HG03175 (cell line): ENCODE measurements at regions not wholly inside any gene's neighbourhood (a gene's known extent, or its start where the extent isn't known, plus 50 kb on each side); places are given as distances from the start of the nearest gene placed in this dataset.

Experiments
- ATAC-seq: cut with Tn5 transposase; IDR thresholded peaks from one replicate; pipeline ENCODE4 v1.9.1; 2021; ENCODE audit warnings: mild to moderate bottlenecking, moderate library complexity; ENCODE audit not compliant: unreplicated experiment

DNA sequence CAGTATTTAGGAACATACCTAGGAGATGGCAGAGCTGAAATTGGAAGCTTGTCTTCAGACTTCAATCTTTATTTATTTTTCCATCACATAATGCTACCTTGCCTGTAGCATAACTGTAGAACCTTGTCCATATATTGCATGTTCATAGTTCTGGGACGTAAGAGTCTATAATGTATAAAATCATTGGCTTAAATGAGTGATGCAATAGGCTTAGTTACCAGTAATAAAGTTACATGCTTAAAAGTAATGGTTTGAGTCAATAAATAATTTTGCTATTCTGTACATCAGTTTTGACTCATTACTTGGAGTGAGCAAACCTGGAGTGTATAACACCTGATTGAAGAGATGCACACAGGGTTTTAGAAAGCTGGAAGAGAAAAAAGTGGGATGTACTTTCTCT, 229.3 kb downstream of the CDCA7 start:
- no peak for ATAC-seq

DNA sequence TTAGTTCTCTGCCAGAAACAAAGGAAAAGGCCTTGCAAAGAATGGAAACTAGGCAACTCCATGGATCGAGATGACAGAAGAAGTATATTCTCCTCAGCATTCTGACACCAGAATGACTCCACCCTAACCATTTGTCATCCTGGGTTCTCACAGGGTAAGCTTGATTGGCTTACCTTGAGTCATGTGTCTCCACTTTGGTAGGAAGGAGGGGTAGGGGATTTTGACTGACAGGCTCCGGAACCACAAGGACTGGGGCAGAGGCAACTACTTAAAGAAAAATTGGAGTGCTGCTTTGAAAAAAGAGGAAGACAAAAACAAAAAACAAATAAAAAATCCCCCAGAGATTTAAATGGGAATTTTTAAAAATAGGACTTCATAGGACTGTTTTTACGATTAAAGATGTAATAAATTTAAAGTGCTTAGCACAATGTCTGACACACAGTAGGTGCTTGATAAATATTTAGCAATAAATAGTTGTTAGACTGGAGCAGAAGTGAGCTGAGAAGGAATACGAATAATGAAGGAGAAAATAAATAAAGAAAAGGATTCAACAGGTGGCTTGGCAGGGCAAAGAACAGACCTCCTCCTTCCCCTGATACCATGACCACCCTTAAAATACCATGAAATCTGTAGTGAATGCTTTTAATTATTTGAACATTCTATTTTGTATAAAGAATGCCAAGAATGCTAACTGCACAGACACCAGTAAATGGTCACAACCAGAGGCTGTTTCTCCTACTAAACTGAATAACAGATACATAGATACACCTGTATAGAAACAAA, 230.2 kb downstream of the CDCA7 start:
- no peak for ATAC-seq

DNA sequence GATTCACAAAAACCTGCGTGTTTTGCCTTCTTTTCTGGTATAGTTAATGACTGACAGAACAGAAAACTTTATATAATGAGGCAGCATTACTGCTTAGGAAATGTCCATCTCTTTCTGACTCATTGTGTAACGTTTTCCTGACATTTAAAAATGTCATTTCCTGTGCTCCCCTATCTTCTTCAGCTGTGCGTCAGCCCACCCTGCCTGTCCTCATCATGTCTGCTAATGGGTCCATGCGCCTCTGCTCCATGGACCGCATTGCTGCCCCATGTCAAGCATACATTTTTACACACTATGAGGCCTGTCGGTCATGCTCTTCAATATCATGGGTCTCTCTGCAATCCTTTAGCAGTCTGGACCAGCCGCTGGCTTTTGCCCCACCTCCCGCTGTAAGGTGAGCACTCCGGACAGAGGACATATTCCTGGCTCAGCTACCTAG, 234.3 kb downstream of the CDCA7 start:
- ATAC-seq: no peak

DNA sequence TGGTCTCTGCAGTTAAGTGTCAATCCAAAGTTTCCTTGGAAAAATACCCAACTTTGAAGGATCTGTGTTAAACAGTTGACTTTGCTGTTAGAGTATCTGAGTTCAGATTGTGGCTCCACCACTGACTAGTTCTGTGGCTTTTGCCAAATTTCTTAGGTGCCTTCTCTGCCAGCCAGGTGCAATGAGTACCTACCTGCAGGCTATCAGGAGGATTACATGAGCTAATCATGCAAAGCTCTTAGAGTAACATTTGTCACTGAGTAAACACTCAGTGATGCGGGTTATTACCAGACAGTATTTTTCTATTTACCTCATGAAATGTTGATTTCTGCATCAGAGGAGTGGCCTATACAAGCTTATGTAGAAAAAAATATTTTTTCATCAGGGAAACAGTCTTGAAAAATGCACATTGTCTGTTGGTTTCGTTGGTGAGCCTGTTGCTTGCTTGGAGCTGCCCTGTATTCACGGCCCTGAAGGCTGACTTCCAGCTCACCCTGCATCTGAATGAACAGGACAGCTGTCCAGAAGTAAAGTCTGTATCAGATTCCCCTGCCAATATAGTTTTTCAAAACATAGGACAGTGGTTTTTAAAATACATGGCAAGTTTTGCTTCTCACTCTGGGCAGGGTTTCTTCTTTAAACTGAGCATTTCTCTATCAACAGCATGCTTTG, 235.1 kb downstream of the CDCA7 start:
- ATAC-seq: no peak

DNA sequence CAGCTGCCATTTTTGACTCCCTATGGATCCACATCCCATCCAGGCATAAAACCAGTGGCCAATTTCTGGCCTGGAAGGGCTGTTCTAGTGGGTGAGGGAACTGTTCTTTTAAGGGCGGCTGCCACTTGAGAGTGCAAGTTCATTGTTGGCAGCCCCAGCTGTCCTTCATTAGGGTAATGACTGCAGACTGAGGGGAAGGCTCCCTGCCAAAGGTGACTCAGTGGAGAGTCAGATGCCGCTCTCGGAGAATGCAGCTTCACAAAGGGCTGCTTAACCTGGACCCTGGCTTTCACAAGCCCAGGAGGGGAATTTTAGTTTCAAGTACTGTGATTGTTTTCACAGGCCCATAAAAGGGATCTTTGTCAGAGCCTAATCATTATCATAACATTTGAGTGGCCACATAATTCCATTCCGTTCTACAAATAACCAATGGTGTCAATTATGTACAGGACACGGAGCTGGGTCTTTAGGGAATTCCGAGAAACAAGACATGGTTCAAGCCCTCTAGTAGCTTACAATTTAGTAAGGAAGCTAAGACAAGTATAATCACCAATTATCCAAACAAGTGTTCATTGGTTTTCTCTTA, 235.7 kb downstream of the CDCA7 start:
- ATAC-seq: no peak

DNA sequence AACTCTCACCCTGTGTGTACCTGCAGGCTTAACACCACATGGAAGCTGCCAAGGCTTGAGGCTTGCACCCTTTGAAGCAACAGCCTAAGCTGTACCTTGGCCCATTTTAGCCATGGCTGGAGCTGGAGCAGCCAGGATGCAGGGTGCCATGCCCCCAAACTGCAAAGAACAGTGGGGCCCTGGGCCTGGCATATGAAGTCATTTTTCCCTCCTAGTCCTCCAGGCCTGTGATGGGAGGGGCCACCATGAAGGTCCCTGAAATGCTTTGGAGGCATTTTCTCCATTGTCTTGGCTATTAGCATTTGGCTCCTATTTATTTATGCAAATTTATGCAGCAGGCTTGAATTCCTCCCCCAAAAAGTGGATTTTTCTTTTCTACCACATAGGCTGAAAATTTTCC, 238.4 kb downstream of the CDCA7 start:
- ATAC-seq: no peak

DNA sequence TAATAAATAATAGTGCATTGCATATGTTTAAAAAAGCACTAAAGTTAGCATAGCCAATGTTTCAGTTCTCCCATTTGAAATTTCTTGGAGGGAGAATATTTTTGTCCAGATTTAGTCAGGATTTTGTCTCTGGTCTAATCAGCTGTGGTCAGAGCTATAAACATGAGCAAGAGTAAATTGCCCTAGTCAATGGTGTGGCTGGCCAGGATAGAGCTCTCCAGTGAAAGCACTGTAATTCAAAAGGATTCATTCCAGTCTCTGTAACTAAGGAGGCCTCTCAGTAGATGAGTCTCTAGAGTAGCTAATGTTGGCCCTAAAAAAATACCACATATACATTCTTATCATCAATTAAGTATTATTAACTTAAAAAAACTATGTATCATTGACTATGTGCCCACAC, 241.6 kb downstream of the CDCA7 start:
- ATAC-seq: no peak

DNA sequence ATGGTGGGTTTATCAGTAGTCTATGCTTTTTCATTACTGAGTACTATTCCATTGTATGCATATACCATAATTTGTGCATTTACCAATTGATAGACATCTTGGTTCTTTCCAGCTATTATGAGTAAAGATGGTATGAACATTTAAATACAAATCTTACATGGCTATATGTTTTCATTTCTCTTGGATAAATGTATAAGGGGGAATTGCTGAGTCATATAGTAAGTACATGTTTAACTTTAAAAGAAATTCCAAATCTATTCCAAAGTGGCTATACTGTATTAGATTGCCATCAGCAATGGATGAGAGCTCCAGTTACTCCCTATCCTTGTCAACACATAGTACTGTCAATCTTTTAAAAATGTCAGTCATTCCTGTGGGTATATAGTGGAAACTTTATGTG, 243.9 kb downstream of the CDCA7 start:
- no peak for ATAC-seq

DNA sequence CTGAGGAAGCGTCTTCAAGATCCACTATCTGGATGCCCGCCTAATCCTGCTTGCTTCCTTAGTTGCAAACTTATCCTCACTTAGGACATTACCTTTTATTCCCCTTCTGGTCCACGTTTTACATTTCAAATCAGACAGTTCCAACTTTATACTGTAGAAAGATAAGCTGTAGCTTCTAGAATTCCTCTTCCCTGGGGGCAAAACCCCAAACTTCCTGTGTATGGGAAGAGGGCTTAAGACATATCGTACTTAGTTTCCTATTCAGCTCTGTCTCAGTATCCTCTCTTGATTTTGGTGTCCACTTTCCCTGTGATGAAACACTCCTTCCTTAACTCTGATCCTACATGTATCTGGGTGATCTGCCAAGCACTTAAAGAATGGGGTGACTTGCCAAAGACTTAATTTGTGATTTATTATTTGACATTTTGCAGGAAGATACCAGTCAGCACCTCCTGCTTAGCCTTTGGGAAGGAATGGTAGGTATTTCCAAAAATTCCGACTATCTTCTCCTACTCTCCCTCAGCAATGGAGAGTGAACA, 245.2 kb downstream of the CDCA7 start:
- ATAC-seq: no peak

DNA sequence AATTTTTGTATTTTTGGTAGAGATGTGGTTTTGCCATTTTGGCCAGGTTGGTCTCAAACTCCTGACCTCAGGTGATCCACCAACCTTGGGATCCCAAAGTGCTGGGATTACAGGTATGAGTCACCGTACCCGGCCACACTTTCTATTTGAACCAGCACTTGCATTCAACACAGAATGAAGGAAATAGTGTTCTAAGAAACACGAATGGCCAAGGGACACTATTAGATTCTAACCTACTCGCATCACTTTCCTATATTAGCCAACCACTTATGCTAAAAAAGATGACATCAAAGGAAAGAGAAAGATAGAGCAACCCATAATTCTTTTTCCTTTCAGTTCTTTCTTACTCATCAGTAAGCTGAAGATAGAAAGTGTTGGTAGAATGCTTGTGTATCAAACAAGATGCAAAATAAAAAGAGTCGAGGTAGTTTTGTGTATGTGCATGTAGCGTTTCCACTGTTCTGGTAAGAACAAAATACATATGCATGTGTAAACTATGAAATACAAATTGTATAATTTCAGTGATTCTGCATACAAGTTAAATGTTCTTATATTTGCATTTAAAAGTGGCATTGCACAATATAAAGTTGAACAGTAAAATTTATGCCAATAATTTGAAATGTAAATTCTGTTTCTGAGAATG, 247.6 kb downstream of the CDCA7 start:
- ATAC-seq: no peak

DNA sequence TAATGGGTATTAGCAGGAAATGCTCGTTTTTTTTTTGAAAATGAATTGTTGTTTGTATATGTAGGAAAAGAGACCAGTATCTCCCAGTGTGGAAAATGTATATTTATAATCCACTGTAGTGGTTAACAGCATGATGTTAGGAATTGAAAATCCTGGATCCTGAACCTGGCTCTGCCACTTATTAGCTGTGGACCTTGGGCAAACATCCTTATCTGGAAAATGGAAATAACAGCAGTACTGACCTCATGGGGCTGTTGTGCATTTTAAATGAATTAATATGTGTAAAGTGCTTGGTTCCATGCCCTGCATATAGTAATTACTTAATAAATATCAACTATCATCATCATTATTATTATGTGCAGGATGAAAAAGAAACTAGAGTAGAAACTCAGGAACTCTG, 251.3 kb downstream of the CDCA7 start:
- no peak for ATAC-seq

DNA sequence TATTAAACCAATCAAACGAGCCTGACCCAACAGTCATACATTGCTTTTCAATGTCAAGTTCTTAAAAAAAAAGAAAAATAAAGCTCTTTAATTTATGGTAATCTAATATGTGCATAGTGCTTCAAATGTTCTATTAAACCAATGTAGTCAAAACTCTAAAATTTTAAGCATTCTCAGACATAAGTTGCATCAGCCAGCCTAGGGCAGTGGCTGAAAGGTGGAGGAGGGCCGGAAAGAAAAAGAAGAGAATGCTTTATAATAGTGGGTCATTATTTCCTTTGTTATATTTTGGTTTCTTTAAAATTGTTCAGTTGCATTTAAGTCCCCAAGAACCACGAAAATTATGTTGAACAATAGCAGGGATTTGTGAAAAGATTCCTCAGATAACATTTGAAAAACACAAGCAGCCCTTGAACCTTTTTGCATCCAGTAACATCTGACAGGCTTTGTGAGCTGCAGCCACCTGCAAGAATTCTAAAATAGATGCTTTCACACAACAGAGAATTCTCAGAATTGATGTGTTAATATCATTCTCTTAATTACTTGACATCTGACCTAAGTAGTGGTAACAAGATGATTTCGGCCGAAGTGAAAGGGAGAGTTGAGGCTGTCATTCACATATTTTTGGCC, 252.1 kb downstream of the CDCA7 start:
- ATAC-seq: no peak

DNA sequence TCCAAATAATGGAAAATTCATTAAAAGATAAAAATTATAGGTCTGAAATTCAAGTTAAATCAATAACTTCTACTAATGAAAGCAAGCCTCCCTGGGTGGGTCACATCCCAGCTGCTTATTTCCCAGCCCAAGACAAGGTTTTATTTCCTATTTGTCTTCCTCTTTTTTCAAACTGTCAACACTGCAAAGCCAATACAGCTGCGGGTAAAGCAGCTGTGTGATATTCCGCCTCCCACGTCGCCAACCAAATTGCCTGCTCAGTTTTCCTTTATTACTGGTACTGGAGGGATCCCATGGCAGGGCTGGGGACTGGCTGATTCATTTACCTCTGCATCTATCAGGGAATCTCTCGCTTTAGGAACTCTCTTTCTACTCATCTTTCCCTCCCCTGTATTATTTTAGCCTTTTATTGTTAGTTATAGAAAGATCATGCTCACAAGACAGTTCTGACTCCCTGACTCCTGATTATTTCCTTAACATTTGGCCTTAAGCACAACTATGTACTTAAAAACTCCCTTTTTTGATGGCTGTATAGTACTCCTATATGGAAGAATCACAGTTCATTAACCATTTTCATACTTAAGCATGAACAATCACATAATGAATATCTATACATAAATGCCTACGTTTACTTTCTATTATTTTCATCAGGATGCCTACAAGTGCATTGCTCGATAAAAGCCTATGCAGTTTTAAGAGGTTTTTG, 253.1 kb downstream of the CDCA7 start:
- ATAC-seq: no peak

DNA sequence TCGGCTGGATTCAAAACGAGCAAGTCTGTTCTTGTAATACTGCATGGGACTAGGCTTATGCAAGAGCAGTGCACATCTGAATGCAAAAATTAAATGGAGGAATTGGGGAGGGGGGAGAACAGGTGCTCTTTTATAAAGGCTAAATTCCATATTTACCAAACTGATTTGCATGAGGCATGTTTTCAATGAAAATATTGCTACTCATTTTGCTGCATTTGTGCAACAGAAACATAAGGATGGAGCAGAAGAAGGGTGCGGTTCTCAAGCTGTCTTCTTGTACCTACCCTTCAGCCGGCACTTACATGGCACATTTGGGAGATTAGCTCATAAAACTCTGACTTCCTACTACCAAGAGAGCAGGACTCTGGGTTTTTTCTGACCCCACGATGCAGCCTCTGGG, 256.4 kb downstream of the CDCA7 start:
- ATAC-seq: no peak

DNA sequence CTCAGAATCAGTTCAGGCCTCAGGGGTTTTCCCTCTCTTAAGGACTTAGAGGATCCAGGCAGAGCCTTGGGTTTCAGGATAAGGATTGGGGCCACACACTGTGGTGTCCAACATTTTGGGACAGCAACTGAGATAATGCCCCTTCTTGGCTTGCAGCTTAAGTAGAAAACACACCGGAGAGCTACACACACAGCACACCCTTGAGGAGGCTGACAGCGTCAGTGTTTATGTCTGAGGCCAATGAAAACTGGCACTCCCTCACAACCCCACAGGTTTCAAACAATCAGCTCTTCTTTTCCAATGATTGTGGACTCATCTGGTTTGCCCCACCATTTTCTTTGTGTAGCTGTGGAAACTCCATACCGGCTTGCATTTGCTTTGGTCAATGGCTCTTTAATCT, 257.7 kb downstream of the CDCA7 start:
- ATAC-seq: no peak

DNA sequence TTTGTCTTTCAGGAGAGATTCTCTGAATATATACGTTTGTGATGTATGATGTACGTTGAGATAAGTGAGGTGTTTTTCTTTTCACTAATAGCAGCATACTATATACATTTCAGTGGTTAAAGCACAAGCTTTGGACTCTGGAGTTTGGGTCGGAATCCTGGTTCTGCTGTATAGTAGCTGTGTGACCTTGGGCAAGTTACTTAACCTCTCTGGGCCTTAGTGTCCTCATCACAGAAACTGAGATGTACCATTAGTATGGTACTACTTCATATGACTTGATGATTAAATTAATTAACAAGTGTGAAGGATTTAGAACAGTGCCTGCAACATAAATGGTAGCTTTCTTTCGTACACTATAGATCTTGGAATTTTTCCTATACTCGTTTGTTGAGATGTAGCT, 258.7 kb downstream of the CDCA7 start:
- ATAC-seq: no peak

DNA sequence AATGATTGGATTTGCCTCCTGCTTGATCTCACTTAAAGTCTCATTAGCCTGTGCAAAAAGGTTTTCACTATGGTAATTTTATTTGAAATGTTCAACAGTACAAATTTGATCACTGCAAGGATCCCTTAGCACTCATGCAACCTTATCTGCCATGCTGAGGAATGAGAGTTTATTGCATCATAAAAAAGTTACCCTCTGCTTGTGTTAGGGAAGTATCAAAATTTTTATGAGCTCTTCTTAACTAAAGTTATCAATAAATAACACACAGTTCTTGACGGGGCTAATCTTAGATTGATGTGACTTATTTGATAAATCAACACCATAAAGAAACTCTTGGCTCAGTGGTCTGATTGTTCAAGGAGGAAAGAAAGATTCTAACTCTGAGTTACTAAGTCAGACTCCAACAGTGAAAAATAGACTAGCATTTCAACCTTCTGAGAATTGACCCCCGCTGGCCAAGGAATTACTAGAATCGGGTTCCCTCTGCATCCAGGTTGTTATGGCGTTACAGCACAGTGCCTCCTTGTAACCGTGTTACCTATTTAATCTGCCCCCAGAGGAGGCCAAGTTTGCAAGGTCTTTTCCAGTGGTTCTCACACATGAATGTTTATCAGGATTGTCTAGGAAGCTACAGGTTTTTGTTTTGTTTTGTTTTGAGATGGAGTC, 259.7 kb downstream of the CDCA7 start:
- no peak for ATAC-seq

DNA sequence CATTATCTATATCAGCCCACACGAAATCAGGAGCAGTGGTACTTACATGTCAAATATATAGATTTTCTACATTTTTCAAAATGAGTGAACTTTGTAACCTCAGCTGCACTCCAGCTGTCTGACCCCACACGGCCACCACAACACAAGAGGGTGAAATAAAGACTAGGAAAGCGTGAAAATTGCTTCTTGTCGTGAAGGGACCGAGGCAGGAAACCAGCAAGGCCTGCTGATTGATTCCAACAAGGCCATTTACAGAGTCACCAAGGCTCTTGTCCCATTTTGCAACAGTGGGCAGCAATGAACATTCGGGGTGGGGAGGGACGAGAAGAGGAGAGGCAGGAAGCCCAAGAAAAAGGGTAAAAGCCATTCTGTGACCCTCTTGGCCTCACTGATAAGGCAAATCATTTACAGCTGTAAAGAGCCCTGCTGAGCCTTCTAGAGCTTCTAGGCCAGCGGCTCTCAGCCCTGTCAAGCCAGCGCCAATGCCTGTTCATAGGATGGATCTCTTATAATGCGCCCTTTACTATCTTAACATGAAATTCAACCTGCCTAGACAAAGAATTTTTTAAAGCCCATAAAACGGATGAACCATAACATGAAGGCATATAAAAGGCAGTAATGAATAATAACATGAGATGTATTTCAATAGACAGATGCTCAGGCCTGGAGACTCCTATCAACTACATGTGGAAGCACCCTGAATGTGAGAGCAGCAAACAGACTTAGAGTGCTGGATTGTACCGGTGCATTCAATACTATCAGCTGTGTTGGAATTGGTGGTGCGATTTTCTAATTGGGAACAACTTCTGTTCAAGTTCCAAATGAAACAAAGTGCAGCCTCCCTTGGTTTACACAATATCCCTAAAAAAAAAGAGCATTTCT, 269.0 kb downstream of the CDCA7 start:
- no peak for ATAC-seq

DNA sequence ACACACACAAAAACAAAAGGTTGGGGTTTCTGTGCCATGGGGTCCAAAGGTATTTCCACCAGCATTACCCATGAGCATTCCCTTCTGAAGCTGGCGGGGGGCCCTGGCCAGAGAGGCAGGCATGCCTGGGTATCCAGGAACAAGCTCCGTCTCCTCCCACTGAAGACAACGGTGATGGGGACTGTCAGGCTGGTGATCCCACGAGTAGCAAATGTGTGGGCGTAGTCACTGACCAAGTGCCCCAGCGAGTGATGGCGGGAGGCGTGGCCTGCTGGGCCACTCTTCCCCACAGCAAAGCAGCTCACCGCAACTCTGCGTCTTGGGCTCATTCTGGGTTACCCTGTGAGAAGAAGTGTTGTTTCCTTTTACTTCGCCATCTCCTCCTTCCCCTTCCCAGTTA, 270.6 kb downstream of the CDCA7 start:
- ATAC-seq: no peak
